Astrocyte of the spinal cord (primary cell): ENCODE measurements at regions not wholly inside any gene's neighbourhood (a gene's known extent, or its start where the extent isn't known, plus 50 kb on each side); places are given as distances from the start of the nearest gene placed in this dataset.

ENCODE experiments used
- DNase-seq: peaks from one replicate; pipeline ENCODE4 v3.0.0; 2011; ENCODE audit warnings: low read depth, low spot score
- H3K4me3 ChIP-seq: 2 replicates; pipeline ENCODE4 v1.5.1; 2011; ENCODE audit warnings: low read depth, mild to moderate bottlenecking, low read length, moderate library complexity
- in situ Hi-C: cut with HindIII; loops from 2 replicates; pipeline ENCODE4 v1.10.0; 2017; ENCODE audit warnings: low sequenced_read_pairs
- TF ChIP-seq, protein P1 (sequence below): IDR thresholded peaks from 2 replicates; pipeline ENCODE4 v1.5.1; 2012; ENCODE audit warnings: low read depth, mild to moderate bottlenecking, low read length, inconsistent platforms

DNA sequence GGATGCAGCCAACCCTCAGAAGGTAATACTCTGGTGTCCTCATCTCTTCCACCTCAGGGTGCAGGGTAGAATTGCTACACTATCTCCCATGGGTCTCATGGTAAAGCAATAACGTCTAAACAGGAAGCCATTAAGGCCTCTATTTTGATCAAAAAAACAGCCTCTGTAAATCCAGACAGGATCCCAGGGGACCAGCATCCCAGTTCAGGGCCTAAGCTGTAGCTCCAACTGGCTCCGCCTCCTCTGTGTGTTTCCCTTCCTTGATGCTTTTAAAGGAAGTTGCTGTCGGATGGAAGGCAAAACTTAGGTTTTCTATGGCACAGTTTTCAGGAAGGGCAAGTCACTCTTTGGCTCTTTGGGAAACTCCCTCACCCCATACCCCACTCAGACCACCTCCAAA is 222.0 kb downstream of the MAFB start:
- DNase-seq: no peak
- H3K4me3 ChIP-seq: no peak overlapping the region
- TF ChIP-seq, protein P1, sequence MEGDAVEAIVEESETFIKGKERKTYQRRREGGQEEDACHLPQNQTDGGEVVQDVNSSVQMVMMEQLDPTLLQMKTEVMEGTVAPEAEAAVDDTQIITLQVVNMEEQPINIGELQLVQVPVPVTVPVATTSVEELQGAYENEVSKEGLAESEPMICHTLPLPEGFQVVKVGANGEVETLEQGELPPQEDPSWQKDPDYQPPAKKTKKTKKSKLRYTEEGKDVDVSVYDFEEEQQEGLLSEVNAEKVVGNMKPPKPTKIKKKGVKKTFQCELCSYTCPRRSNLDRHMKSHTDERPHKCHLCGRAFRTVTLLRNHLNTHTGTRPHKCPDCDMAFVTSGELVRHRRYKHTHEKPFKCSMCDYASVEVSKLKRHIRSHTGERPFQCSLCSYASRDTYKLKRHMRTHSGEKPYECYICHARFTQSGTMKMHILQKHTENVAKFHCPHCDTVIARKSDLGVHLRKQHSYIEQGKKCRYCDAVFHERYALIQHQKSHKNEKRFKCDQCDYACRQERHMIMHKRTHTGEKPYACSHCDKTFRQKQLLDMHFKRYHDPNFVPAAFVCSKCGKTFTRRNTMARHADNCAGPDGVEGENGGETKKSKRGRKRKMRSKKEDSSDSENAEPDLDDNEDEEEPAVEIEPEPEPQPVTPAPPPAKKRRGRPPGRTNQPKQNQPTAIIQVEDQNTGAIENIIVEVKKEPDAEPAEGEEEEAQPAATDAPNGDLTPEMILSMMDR: no peak
- in situ Hi-C loops: no loop called here

DNA sequence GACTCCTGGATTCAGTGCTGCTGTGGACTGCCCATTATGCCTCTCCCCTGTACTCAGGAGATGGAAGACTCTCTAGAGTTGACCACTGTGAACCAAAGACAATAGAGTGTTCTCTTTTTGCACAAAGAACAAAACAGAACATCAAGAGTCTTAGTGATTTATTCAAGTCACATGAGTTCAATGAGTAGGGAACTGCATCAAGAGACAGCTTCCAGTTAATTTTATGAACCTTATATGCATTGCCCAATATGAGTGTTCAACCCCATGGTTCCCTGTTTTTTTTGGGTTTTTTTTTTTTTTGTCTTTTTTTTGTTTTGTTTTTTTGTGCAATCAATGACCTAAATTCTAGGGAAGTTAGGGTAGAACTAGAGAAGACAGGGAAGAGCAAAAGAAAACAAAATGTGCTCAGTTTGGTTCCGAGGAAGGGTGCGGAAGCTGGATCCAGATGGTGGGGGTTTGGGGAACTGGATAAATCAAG is 224.3 kb downstream of the MAFB start:
- DNase-seq: no peak
- TF ChIP-seq, protein P1: no peak
- H3K4me3 ChIP-seq: no peak overlapping the region
- in situ Hi-C loops: no loop called here

DNA sequence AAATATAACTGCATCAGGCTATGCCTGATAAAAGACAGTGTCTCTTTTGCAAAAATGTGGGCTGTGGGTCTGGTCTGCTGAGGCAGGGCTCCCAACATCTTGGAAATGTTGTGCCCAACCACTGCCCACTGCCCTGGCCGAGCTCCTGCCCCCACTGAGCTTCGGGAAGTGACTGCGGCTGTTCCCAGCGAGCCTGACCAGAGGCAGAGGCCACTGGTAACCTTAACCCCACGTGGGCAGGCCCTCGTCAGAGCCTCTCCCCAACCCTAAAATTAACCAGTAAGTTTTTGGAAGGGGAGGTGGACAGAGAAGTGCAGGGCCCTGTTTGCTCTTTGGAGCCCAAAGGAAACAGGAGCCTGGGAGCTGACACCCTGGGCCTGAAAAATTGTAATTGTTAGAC is 225.9 kb downstream of the MAFB start:
- in situ Hi-C loops: no loop called here
- no peak for DNase-seq
- H3K4me3 ChIP-seq: no peak overlapping the region
- TF ChIP-seq, protein P1: no peak

DNA sequence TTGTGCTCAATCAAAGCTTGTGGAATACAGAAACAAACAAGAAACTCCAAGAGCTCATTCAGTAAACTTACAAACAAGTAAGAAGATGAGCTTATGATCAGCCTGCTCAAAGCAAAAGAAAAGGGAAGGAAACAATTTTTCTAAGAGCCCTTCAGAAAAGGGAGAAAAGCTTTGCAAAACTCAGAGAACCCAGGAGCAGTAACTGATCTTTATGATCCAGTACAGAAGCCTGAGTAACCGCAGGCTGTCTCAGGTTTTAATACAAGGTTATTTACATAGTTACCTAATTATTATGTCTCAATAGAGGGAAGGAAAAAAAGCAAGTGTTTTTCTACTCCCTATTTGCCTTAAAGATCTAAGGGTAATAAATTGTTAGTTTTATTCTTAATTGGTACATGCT is 226.5 kb downstream of the MAFB start:
- TF ChIP-seq, protein P1: no peak
- DNase-seq: no peak
- in situ Hi-C loops: no loop called here
- H3K4me3 ChIP-seq: no peak overlapping the region

DNA sequence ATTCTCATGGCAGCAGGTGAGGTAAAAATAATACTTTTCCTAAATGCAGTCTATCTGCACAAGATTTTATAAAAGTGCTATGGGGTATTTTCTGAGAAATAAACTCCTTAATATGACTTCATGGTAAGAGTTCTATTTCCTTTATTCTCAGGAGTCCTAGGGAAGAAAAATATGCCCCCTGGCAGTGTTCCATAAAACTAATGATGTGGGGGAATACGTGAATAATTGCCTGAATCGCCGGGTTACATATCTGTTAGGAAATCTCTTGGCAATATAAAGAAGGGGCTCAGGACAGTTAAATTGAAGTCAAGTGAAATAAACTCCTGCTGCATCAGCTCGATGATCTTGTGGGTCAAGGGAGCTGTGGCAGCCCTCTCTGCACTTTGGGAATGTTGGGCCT is 229.7 kb downstream of the MAFB start:
- in situ Hi-C loops: no loop called here
- no peak for DNase-seq
- TF ChIP-seq, protein P1: no peak
- H3K4me3 ChIP-seq: no peak overlapping the region

DNA sequence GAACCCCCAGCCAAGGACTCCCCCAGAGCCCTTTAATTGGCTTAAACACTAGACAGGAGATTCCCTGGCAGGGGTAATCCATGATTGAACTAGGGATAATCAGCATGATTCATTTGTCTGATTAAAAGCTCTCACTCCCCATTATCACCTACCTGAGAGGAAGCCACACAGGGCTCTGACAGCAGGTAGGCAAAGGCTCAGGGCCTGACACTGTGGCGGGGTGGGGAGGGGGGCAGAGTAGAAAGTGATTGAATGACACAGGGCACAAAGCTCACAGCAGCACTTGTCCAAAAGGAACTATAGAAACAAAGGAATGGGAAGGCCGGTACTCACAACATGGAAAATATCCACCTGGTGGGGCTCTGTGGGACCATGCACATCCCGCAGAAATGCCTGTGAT is 231.6 kb downstream of the MAFB start:
- DNase-seq: no peak
- TF ChIP-seq, protein P1: no peak
- in situ Hi-C loops: no loop called here

DNA sequence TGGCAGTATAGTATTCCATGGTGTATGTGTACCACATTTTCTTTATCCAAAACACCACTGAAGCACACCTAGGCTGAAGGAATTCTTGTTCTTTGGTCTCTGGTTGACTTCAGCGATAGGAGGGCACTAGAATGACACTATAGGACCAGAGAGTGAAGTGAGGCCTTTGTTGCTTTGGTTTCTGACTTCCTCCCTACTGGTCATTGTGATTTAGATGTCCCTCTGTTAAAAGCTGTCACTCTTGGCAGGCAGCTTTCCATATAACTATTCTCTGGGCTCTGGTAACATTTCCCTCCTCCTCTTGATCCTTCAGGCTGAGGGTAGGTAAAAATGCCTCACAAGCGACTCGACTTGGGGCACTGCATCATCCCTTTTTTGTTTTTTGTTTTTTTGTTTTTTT is 236.3 kb downstream of the MAFB start:
- in situ Hi-C loops: no loop called here
- TF ChIP-seq, protein P1: no peak

More for the DNA sequence above, 231.6 kb downstream of the MAFB start:
- no peak overlapping the region for H3K4me3 ChIP-seq

More for the DNA sequence above, 236.3 kb downstream of the MAFB start:
- H3K4me3 ChIP-seq: no peak overlapping the region
- no peak for DNase-seq
